ENCODE measurements at regions not wholly inside any gene's neighbourhood (a gene's known extent, or its start where the extent isn't known, plus 50 kb on each side); places are given as distances from the start of the nearest gene placed in this dataset.

GRCh38 chr9:86639899-86640379, 285.7 kb upstream of the TUT7 start:
- Histone ChIP-seq H3K4me1 (ENCODE audit: insufficient read depth, low read length) (peaks cover 4% of the 10 kb centered on the region; the same call in 1 of the 2 replicates), H3K27me3 (ENCODE audit: insufficient read depth, low read length) (no peaks in the 10 kb centered on the region), H3K9me3 (ENCODE audit: insufficient read depth, low read depth, low read length) (no peaks in the 10 kb centered on the region)

GRCh38 chr9:86639287-86639686, 285.1 kb upstream of the TUT7 start:
- Histone ChIP-seq H3K4me1 (ENCODE audit: insufficient read depth, low read length) (peaks cover 2% of the 10 kb centered on the region; the same call in 1 of the 2 replicates), H3K9ac (ENCODE audit: low read depth, low read length) (no peak overlapping the region), H3K36me3 (ENCODE audit: insufficient read depth, low read depth, low read length) (no peaks in the 10 kb centered on the region), H3K9me3 (ENCODE audit: insufficient read depth, low read depth, low read length) (no peaks in the 10 kb centered on the region), H3K4me3 (ENCODE audit: low read length) (no peak overlapping the region), H3K27me3 (ENCODE audit: insufficient read depth, low read length) (no peaks in the 10 kb centered on the region), H3K27ac (ENCODE audit: low read length) (no peak overlapping the region)

More at GRCh38 chr9:86639899-86640379, 285.7 kb upstream of the TUT7 start:
- H3K4me3 ChIP-seq (ENCODE audit: low read length) = no peak overlapping the region
- H3K9ac ChIP-seq (ENCODE audit: low read depth, low read length) = no peak overlapping the region
- no peaks in the 10 kb centered on the region for H3K36me3 ChIP-seq (ENCODE audit: insufficient read depth, low read depth, low read length)
- no peak overlapping the region for H3K27ac ChIP-seq (ENCODE audit: low read length)

DNA sequence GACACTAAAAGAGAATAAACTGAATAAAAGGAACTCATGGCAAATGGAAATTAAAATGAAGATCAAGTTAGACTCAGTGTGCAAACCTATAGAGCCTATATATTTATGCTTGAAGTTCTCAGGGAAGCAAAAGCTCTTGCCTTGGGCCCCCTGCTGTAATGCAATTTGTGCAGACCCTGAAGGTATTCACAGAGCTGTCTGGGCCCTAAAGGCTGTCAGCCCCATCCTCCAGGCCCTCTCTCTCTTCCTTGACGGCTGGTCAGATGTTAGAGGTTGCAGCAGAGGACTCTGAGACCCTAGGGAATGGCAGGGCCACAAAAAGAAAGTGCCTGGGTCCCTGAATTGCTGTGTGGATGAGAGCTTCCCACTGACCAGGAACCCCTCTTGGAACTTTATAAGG, 283.9 kb upstream of the TUT7 start:
- H3K27ac ChIP-seq (ENCODE audit: low read length) = no peak overlapping the region

DNA sequence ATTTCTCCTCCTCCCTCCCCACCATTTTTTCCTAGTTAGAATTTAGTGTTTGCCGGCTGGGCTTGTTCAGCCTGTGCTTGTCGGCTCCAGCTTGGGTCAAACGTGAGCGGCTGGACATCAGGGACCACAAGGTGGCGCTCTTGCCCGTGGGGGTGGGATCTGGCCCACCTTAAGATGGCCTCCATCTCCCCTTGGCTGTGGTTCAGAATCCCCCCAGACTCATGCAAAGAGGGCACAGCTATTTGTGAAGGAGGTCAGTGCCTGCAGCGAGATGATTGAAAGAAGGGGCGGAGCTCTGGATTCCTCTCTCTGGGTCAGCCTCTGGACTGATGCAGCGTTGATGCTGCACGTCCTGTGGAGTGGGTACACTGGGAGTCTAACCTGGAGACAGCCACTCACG, 283.3 kb upstream of the TUT7 start:
- Histone ChIP-seq H3K9me3 (ENCODE audit: insufficient read depth, low read depth, low read length) (no peaks in the 10 kb centered on the region), H3K4me3 (ENCODE audit: low read length) (no peak overlapping the region), H3K4me1 (ENCODE audit: insufficient read depth, low read length) (no peaks in the 10 kb centered on the region), H3K36me3 (ENCODE audit: insufficient read depth, low read depth, low read length) (no peaks in the 10 kb centered on the region), H3K9ac (ENCODE audit: low read depth, low read length) (no peak overlapping the region), H3K27me3 (ENCODE audit: insufficient read depth, low read length) (no peaks in the 10 kb centered on the region), H3K27ac (ENCODE audit: low read length) (no peak overlapping the region)

More for the DNA sequence above, 283.9 kb upstream of the TUT7 start:
- no peaks in the 10 kb centered on the region for H3K9me3 ChIP-seq (ENCODE audit: insufficient read depth, low read depth, low read length)
- no peak overlapping the region for H3K4me3 ChIP-seq (ENCODE audit: low read length)
- no peaks in the 10 kb centered on the region for H3K27me3 ChIP-seq (ENCODE audit: insufficient read depth, low read length)
- H3K9ac ChIP-seq (ENCODE audit: low read depth, low read length) = no peak overlapping the region
- H3K4me1 ChIP-seq (ENCODE audit: insufficient read depth, low read length) = no peaks in the 10 kb centered on the region
- H3K36me3 ChIP-seq (ENCODE audit: insufficient read depth, low read depth, low read length) = no peaks in the 10 kb centered on the region

DNA sequence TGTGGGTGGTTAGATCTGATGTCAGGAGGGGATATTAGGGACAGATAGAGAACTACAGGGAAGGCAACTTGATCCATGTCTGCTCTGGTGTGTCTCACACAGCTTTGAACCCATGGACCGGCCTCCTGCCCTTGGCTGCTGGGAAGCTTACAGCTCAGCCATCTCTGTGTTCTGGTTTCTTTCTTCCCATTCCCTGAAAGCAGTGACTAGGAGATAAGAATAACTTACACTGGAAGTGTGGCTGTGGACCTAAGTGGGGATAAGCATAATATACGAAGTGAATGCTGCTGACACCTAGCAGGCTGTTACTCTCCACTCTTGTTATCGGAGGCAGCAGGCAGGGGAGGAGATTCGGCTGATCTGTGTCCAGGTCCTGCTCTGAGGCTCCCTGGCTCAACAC, 282.3 kb upstream of the TUT7 start:
- Histone ChIP-seq H3K9ac (ENCODE audit: low read depth, low read length) (no peak overlapping the region), H3K27me3 (ENCODE audit: insufficient read depth, low read length) (no peaks in the 10 kb centered on the region), H3K36me3 (ENCODE audit: insufficient read depth, low read depth, low read length) (no peaks in the 10 kb centered on the region), H3K4me1 (ENCODE audit: insufficient read depth, low read length) (no peaks in the 10 kb centered on the region), H3K9me3 (ENCODE audit: insufficient read depth, low read depth, low read length) (no peaks in the 10 kb centered on the region), H3K4me3 (ENCODE audit: low read length) (no peak overlapping the region), H3K27ac (ENCODE audit: low read length) (no peak overlapping the region)

- Histone ChIP-seq H3K27me3 (ENCODE audit: insufficient read depth, low read length) (no peaks in the 10 kb centered on the region), H3K27ac (ENCODE audit: low read length) (no peak overlapping the region), H3K4me1 (ENCODE audit: insufficient read depth, low read length) (no peaks in the 10 kb centered on the region), H3K9me3 (ENCODE audit: insufficient read depth, low read depth, low read length) (no peaks in the 10 kb centered on the region), H3K9ac (ENCODE audit: low read depth, low read length) (no peak overlapping the region), H3K4me3 (ENCODE audit: low read length) (no peak overlapping the region), H3K36me3 (ENCODE audit: insufficient read depth, low read depth, low read length) (no peaks in the 10 kb centered on the region)
Measured at GRCh38 chr9:86636038-86636437, 281.8 kb upstream of the TUT7 start.

DNA sequence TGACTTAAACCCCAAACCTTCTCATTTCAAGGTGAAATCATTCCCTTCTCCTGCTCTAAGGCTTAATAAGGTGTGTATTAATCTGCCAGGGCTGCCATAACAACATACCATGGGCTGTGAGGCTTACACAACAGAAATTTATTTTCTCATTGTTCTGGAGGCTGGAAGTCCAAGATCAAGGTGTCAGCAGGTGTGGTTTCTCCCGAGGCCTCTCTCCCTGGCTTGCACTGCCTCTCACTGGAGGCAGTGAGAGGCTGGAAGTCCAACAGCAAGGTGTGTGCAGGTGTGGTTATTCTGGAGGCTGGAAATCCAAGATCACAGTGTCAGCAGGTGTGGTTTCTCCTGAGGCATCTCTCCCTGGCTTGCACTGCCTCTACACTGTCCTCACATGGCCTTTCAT, 280.3 kb upstream of the TUT7 start:
- Histone ChIP-seq H3K36me3 (ENCODE audit: insufficient read depth, low read depth, low read length) (no peaks in the 10 kb centered on the region), H3K27ac (ENCODE audit: low read length) (no peak overlapping the region), H3K9ac (ENCODE audit: low read depth, low read length) (no peak overlapping the region), H3K4me3 (ENCODE audit: low read length) (no peak overlapping the region), H3K4me1 (ENCODE audit: insufficient read depth, low read length) (no peaks in the 10 kb centered on the region), H3K9me3 (ENCODE audit: insufficient read depth, low read depth, low read length) (no peaks in the 10 kb centered on the region), H3K27me3 (ENCODE audit: insufficient read depth, low read length) (no peaks in the 10 kb centered on the region)

GRCh38 chr9:86633945-86634344, 279.7 kb upstream of the TUT7 start:
- Histone ChIP-seq H3K9ac (ENCODE audit: low read depth, low read length) (no peak overlapping the region), H3K36me3 (ENCODE audit: insufficient read depth, low read depth, low read length) (no peaks in the 10 kb centered on the region), H3K9me3 (ENCODE audit: insufficient read depth, low read depth, low read length) (no peaks in the 10 kb centered on the region), H3K4me3 (ENCODE audit: low read length) (no peak overlapping the region), H3K27me3 (ENCODE audit: insufficient read depth, low read length) (no peaks in the 10 kb centered on the region), H3K27ac (ENCODE audit: low read length) (no peak overlapping the region), H3K4me1 (ENCODE audit: insufficient read depth, low read length) (no peaks in the 10 kb centered on the region)

- Histone ChIP-seq H3K36me3 (ENCODE audit: insufficient read depth, low read depth, low read length) (no peaks in the 10 kb centered on the region), H3K9me3 (ENCODE audit: insufficient read depth, low read depth, low read length) (no peaks in the 10 kb centered on the region), H3K4me3 (ENCODE audit: low read length) (no peak overlapping the region), H3K27me3 (ENCODE audit: insufficient read depth, low read length) (no peaks in the 10 kb centered on the region), H3K9ac (ENCODE audit: low read depth, low read length) (no peak overlapping the region), H3K27ac (ENCODE audit: low read length) (no peak overlapping the region), H3K4me1 (ENCODE audit: insufficient read depth, low read length) (no peaks in the 10 kb centered on the region)
Measured at GRCh38 chr9:86632537-86632936, 278.3 kb upstream of the TUT7 start.

- Histone ChIP-seq H3K27ac (ENCODE audit: low read length) (no peak overlapping the region), H3K4me3 (ENCODE audit: low read length) (no peak overlapping the region), H3K9me3 (ENCODE audit: insufficient read depth, low read depth, low read length) (no peaks in the 10 kb centered on the region), H3K9ac (ENCODE audit: low read depth, low read length) (no peak overlapping the region), H3K36me3 (ENCODE audit: insufficient read depth, low read depth, low read length) (no peaks in the 10 kb centered on the region), H3K27me3 (ENCODE audit: insufficient read depth, low read length) (no peaks in the 10 kb centered on the region), H3K4me1 (ENCODE audit: insufficient read depth, low read length) (no peaks in the 10 kb centered on the region)
Measured at GRCh38 chr9:86629530-86629929, 275.3 kb upstream of the TUT7 start.

DNA sequence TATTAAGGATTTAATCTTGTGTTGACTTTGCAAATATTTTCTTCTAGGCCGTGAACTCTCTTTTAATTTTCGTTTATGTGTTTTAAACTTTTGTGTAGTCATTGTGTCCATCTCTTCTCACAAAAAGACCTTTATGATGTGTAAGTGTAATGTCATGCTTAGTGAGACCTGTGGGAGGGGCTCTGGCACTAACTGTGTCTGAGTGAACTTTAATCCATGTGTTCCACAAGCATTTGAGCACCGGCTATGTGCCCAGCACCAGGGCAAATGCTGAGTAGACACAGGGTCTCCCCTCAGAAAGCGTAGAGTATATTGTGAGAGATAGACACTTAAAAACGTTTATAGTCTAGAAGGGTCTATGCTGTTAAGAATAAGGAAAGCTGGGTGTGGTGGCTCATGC, 272.6 kb upstream of the TUT7 start:
- H3K9me3 ChIP-seq (ENCODE audit: insufficient read depth, low read depth, low read length) = no peaks in the 10 kb centered on the region
- H3K9ac ChIP-seq (ENCODE audit: low read depth, low read length) = no peak overlapping the region
- no peak overlapping the region for H3K4me3 ChIP-seq (ENCODE audit: low read length)
- no peak overlapping the region for H3K27ac ChIP-seq (ENCODE audit: low read length)
- H3K4me1 ChIP-seq (ENCODE audit: insufficient read depth, low read length) = no peaks in the 10 kb centered on the region
- H3K36me3 ChIP-seq (ENCODE audit: insufficient read depth, low read depth, low read length) = no peaks in the 10 kb centered on the region
- H3K27me3 ChIP-seq (ENCODE audit: insufficient read depth, low read length) = no peaks in the 10 kb centered on the region

GRCh38 chr9:86624630-86625029, 270.4 kb upstream of the TUT7 start:
- Histone ChIP-seq H3K36me3 (ENCODE audit: insufficient read depth, low read depth, low read length) (no peaks in the 10 kb centered on the region), H3K9ac (ENCODE audit: low read depth, low read length) (no peak overlapping the region), H3K4me3 (ENCODE audit: low read length) (no peak overlapping the region), H3K27me3 (ENCODE audit: insufficient read depth, low read length) (no peaks in the 10 kb centered on the region), H3K27ac (ENCODE audit: low read length) (no peak overlapping the region), H3K9me3 (ENCODE audit: insufficient read depth, low read depth, low read length) (no peaks in the 10 kb centered on the region), H3K4me1 (ENCODE audit: insufficient read depth, low read length) (no peaks in the 10 kb centered on the region)

Measured in iPS-20b (cell line).